Natural killer cell (primary cell): ENCODE measurements at regions not wholly inside any gene's neighbourhood (a gene's known extent, or its start where the extent isn't known, plus 50 kb on each side); places are given as distances from the start of the nearest gene placed in this dataset.
"Not testable (repeated sequence)": the region's sequence is repeated elsewhere in the genome, so short reads cannot be mapped to it uniquely, and the experiment has no call there.

Experiments used
- ATAC-seq, 3 donors: fragments of 150-1000 bp in 2 of 3; fragments of 200-7000 bp in 1 of 3; cut with Tn5 transposase; 1 replicate in 1 of 3; 2 replicates in 2 of 3; pipeline ENCODE4 v1.10.0; 2021; ENCODE audit warnings: mild to moderate bottlenecking in 2 of 3, moderate library complexity in 2 of 3
- DNase-seq, 2 donors: peaks; one replicate each; pipeline versions ENCODE4 v3.0.0 to v3.0.0-alpha.2; 2013 to 2021; ENCODE audit warnings: mixed read lengths in 1 of 2
- H3K27ac ChIP-seq: one replicate; pipeline ENCODE4 v1.5.1; 2013; ENCODE audit warnings: mild to moderate bottlenecking, low read length
- H3K27me3 ChIP-seq: one replicate; pipeline ENCODE4 v1.6.1; 2013; ENCODE audit warnings: low read length; ENCODE audit not compliant: control insufficient read depth, insufficient read depth
- H3K36me3 ChIP-seq: one replicate; pipeline ENCODE4 v1.6.1; 2013; ENCODE audit warnings: low read length; ENCODE audit not compliant: control insufficient read depth, insufficient read depth
- H3K4me1 ChIP-seq: one replicate; pipeline ENCODE4 v1.6.1; 2013; ENCODE audit warnings: low read length; ENCODE audit not compliant: control insufficient read depth, insufficient read depth
- H3K4me3 ChIP-seq: one replicate; pipeline ENCODE4 v1.5.1; 2013; ENCODE audit warnings: low read length
- H3K9me3 ChIP-seq: one replicate; pipeline ENCODE4 v1.6.1; 2013; ENCODE audit warnings: low read length; ENCODE audit not compliant: control insufficient read depth, insufficient read depth
- H3K27ac Mint-ChIP-seq, 2 donors: one replicate each; pipeline ENCODE4 v1.8.0; 2022; ENCODE audit warnings: mild to moderate bottlenecking in 2 of 2, mixed read lengths in 2 of 2, moderate library complexity in 1 of 2
- H3K27me3 Mint-ChIP-seq, 2 donors: one replicate each; pipeline ENCODE4 v1.8.0; 2022; ENCODE audit warnings: low read depth in 2 of 2, mixed read lengths in 2 of 2
- H3K36me3 Mint-ChIP-seq: one replicate; pipeline ENCODE4 v1.8.0; 2022; ENCODE audit warnings: mixed read lengths
- H3K4me1 Mint-ChIP-seq, 2 donors: one replicate each; pipeline ENCODE4 v1.8.0; 2022; ENCODE audit warnings: mixed read lengths in 2 of 2
- H3K4me3 Mint-ChIP-seq: one replicate; pipeline ENCODE4 v1.8.0; 2022; ENCODE audit warnings: mild to moderate bottlenecking, moderate library complexity, mixed read lengths
- H3K9me3 Mint-ChIP-seq, 2 donors: one replicate each; pipeline ENCODE4 v1.8.0; 2022; ENCODE audit warnings: mixed read lengths in 2 of 2
- CTCF ChIP-seq: fragments of 200-600 bp; IDR thresholded peaks from one replicate; pipeline ENCODE4 v1.8.0; 2022; ENCODE audit warnings: antibody characterized with exemption
- WGBS: methylation state at CpG from one replicate; pipeline ENCODE4 v1.1.7; 2013; ENCODE audit warnings: missing lambda C conversion rate; ENCODE audit not compliant: insufficient coverage; 5-methylcytosine and 5-hydroxymethylcytosine counted together
- intact Hi-C: fragments of 100-400 bp; cut with micrococcal nuclease; formaldehyde crosslinking; loops from one replicate; pipeline ENCODE4 v1.14.2; 2022

- H3K9me3 ChIP-seq: no peaks in the 10 kb centered on the region
- H3K27ac Mint-ChIP-seq: no peak overlapping the region
- H3K27me3 ChIP-seq: no peaks in the 10 kb centered on the region
- H3K36me3 Mint-ChIP-seq: no peaks in the 10 kb centered on the region
- H3K36me3 ChIP-seq: no peaks in the 10 kb centered on the region
- no peaks in the 10 kb centered on the region for H3K27me3 Mint-ChIP-seq
- no peaks in the 10 kb centered on the region for H3K4me1 ChIP-seq
- H3K4me3 Mint-ChIP-seq: no peak overlapping the region
- ATAC-seq (no peak), DNase-seq (no peak)
- H3K4me3 ChIP-seq: no peak overlapping the region
- H3K27ac ChIP-seq: no peak overlapping the region
- intact Hi-C loops: no loop called here
- TF ChIP-seq CTCF: no peak
- WGBS: 89% methylated on average over 9 of the region's 9 CpGs
- no peaks in the 10 kb centered on the region for H3K4me1 Mint-ChIP-seq
- peaks cover 4 to 7% of the 10 kb centered on the region in 2 donors for H3K9me3 Mint-ChIP-seq
Observed at GRCh38 chr2:123514613-123515207, 510.4 kb upstream of the CNTNAP5 start.

GRCh38 chr2:123518367-123518766 lies 506.7 kb upstream of the CNTNAP5 start:
- DNase-seq: no peak
- H3K9me3 ChIP-seq: no peaks in the 10 kb centered on the region
- intact Hi-C loops: no loop called here
- H3K36me3 ChIP-seq: no peaks in the 10 kb centered on the region
- ATAC-seq: no peak
- no peaks in the 10 kb centered on the region for H3K4me1 ChIP-seq
- 88% methylated on average over 1 of the region's 3 CpGs for WGBS
- no peaks in the 10 kb centered on the region for H3K27me3 Mint-ChIP-seq
- no peak overlapping the region for H3K4me3 Mint-ChIP-seq
- no peaks in the 10 kb centered on the region for H3K27me3 ChIP-seq
- H3K36me3 Mint-ChIP-seq: no peaks in the 10 kb centered on the region
- H3K27ac ChIP-seq: no peak overlapping the region
- no peak overlapping the region for H3K4me3 ChIP-seq
- no peak for TF ChIP-seq CTCF
- H3K27ac Mint-ChIP-seq: no peak overlapping the region
- H3K4me1 Mint-ChIP-seq: no peaks in the 10 kb centered on the region
- H3K9me3 Mint-ChIP-seq: peaks cover 3 to 5% of the 10 kb centered on the region in 2 donors

- H3K27me3 Mint-ChIP-seq: no peaks in the 10 kb centered on the region
- WGBS: no CpG with 5 or more reads among the region's 1 CpG
- intact Hi-C loops: no loop called here
Observed at GRCh38 chr2:123521854-123522253, 503.2 kb upstream of the CNTNAP5 start.

GRCh38 chr2:123522498-123522897 lies 502.6 kb upstream of the CNTNAP5 start:
- H3K36me3 Mint-ChIP-seq, H3K4me1 Mint-ChIP-seq, DNase-seq, intact Hi-C loops, H3K4me3 ChIP-seq, H3K27me3 ChIP-seq, H3K27ac Mint-ChIP-seq, H3K27me3 Mint-ChIP-seq, H3K4me3 Mint-ChIP-seq, H3K36me3 ChIP-seq, H3K9me3 ChIP-seq, ATAC-seq, H3K4me1 ChIP-seq, H3K27ac ChIP-seq: not testable (repeated sequence)
- 91% methylated on average over 9 of the region's 10 CpGs for WGBS
- peaks cover 7 to 15% of the 10 kb centered on the region in 2 donors for H3K9me3 Mint-ChIP-seq

More at GRCh38 chr2:123521854-123522253, 503.2 kb upstream of the CNTNAP5 start:
- H3K4me1 ChIP-seq: no peaks in the 10 kb centered on the region
- H3K4me1 Mint-ChIP-seq: no peaks in the 10 kb centered on the region
- H3K27me3 ChIP-seq: no peaks in the 10 kb centered on the region
- ATAC-seq: no peak
- no peak overlapping the region for H3K27ac ChIP-seq
- H3K27ac Mint-ChIP-seq: no peak overlapping the region
- H3K9me3 Mint-ChIP-seq: peaks cover 7 to 13% of the 10 kb centered on the region in 2 donors
- H3K9me3 ChIP-seq: peaks cover 4% of the 10 kb centered on the region
- no peak for TF ChIP-seq CTCF
- no peak overlapping the region for H3K4me3 ChIP-seq
- no peak for DNase-seq
- H3K4me3 Mint-ChIP-seq: no peak overlapping the region
- peaks cover 1% of the 10 kb centered on the region for H3K36me3 Mint-ChIP-seq
- H3K36me3 ChIP-seq: no peaks in the 10 kb centered on the region
